H1 (cell line): ENCODE measurements at regions not wholly inside any gene's neighbourhood (a gene's known extent, or its start where the extent isn't known, plus 50 kb on each side); places are given as distances from the start of the nearest gene placed in this dataset.

Source experiments
- EGR1 ChIP-seq: IDR thresholded peaks from 2 replicates; pipeline ENCODE4 v1.6.1; 2011; ENCODE audit warnings: low read depth, low read length, borderline replicate concordance
- EZH2 ChIP-seq: fragments of 200-600 bp; sonication (generic); IDR thresholded peaks from 2 replicates; pipeline ENCODE4 v1.7.1; 2012; ENCODE audit warnings: low read depth, mild to moderate bottlenecking, moderate library complexity, low read length, inconsistent platforms; ENCODE audit not compliant: severe bottlenecking
- MAFK ChIP-seq: IDR thresholded peaks from 2 replicates; pipeline ENCODE4 v1.6.1; 2012; ENCODE audit warnings: low read depth, mild to moderate bottlenecking, improper control_type of control experiment, low read length
- NANOG ChIP-seq: IDR thresholded peaks from 2 replicates; pipeline ENCODE4 v1.6.1; 2011; ENCODE audit warnings: low read length, low read depth, mild to moderate bottlenecking, inconsistent platforms; ENCODE audit not compliant: insufficient read depth, poor library complexity, severe bottlenecking
- SIN3A ChIP-seq, 2 experiments: IDR thresholded peaks in 1 of 2; conservative IDR thresholded peaks in 1 of 2; 2 replicates each; pipeline ENCODE4 v1.6.1; 2011 to 2012; ENCODE audit warnings: low read length in 2 of 2, improper control_type of control experiment in 1 of 2, low read depth in 1 of 2, mild to moderate bottlenecking in 1 of 2
- TBP ChIP-seq: IDR thresholded peaks from 2 replicates; pipeline ENCODE4 v1.6.1; 2011; ENCODE audit warnings: low read depth, low read length, improper control_type of control experiment
- TF ChIP-seq, protein P1 (sequence below), 3 experiments: IDR thresholded peaks; 1 replicate in 2 of 3; 2 replicates in 1 of 3; pipeline versions ENCODE4 v1.5.1 to v1.6.1; 2011; ENCODE audit warnings: low read length in 3 of 3, mild to moderate bottlenecking in 3 of 3, inconsistent platforms in 2 of 3, low read depth in 1 of 3, moderate library complexity in 1 of 3; ENCODE audit not compliant: insufficient read depth in 1 of 3; ENCODE audit errors: control extremely low read depth in 1 of 3

DNA sequence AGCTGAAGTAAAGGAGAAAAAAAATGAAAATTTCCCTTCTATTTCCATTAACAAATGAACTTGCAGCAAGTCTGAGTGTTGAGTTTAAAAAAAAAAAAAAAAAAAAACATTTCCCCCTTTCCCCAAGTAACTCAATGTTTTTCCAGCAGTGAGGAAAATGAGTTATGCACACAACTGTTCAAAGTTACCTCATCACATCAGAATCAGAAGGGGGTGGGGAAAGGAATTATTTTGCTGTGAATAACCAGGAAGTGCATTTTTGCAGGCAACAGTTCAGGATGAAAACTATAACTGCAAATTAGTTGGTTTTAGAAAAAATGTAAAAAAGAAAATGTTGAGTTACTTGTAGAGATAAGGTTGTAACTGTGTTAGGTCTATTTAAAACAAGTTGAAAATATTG, 568.9 kb upstream of the CITED2 start:
- TF ChIP-seq TBP (no peak), NANOG (no peak), EZH2 (no peak), EGR1 (no peak), MAFK (no peak), SIN3A (conservative IDR thresholded peaks at IDR 0.05 in 1 of 2, IDR thresholded peaks at IDR 0.05 in 1 of 2; ENCODE audit: low read depth in 1 of 2, low read length in 2 of 2) (no peak)
- TF ChIP-seq, protein P1, sequence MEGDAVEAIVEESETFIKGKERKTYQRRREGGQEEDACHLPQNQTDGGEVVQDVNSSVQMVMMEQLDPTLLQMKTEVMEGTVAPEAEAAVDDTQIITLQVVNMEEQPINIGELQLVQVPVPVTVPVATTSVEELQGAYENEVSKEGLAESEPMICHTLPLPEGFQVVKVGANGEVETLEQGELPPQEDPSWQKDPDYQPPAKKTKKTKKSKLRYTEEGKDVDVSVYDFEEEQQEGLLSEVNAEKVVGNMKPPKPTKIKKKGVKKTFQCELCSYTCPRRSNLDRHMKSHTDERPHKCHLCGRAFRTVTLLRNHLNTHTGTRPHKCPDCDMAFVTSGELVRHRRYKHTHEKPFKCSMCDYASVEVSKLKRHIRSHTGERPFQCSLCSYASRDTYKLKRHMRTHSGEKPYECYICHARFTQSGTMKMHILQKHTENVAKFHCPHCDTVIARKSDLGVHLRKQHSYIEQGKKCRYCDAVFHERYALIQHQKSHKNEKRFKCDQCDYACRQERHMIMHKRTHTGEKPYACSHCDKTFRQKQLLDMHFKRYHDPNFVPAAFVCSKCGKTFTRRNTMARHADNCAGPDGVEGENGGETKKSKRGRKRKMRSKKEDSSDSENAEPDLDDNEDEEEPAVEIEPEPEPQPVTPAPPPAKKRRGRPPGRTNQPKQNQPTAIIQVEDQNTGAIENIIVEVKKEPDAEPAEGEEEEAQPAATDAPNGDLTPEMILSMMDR (IDR thresholded peaks at IDR 0.05; ENCODE audit: control extremely low read depth in 1 of 3, insufficient read depth in 1 of 3, low read depth in 1 of 3, low read length in 3 of 3): no peak
